DMS53 (cell line): ENCODE measurements at regions not wholly inside any gene's neighbourhood (a gene's known extent, or its start where the extent isn't known, plus 50 kb on each side); places are given as distances from the start of the nearest gene placed in this dataset.
A peak's percentile ranks its signal among the peaks of the same experiment; 100 is the strongest.
"Not testable (repeated sequence)": the region's sequence is repeated elsewhere in the genome, so short reads cannot be mapped to it uniquely, and the experiment has no call there.

Experiments used
- DNase-seq: peaks from one replicate; lab custom pipeline; 2025; lab: John Stamatoyannopoulos, UW

GRCh38 chr20:41717483-41717882, 99.3 kb upstream of the CHD6 start:
- DNase-seq, result peak; percentile 54

DNA sequence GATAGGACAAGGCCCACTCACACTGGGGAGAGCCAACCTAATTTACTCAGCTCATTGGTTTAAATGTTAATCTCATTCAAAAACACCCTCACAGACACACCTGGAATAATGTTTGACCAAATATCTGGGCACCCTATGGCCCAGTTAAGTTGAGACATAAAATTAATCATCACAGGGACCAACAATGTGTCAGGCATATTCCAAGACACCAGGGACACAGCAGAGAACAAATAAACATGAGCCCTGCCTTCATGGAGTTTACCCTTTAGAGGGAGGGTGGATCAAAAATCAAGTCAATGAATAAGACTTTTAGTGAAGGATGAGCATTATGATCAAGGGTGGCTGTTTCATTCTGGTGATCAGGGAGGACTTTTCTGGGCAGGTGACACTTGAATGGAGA, 98.7 kb upstream of the CHD6 start:
- DNase-seq, result no peak

- DNase-seq, result no peak
Measured at GRCh38 chr20:41716436-41716835, 98.3 kb upstream of the CHD6 start.

DNA sequence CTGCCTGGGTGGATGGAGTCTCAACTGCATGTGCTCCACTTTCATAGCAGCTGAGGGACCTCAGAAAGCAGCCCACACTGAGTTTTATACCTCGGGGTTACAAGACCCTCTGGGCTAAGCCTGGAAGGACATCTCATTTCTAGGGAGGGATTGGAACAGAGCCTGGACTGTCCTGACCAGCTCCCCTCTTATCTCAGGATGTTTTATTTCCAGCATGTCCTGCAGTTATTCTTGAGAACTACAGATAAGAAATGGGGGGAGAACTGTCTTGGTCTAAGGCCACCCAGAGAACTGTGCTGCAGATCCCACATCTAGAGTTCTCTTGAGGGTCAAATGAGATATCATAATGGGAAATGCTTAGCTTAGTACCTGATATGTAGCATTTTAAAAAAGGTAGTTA, 97.3 kb upstream of the CHD6 start:
- DNase-seq, result no peak

GRCh38 chr20:41714030-41714429, 95.9 kb upstream of the CHD6 start:
- DNase-seq, result no peak

DNA sequence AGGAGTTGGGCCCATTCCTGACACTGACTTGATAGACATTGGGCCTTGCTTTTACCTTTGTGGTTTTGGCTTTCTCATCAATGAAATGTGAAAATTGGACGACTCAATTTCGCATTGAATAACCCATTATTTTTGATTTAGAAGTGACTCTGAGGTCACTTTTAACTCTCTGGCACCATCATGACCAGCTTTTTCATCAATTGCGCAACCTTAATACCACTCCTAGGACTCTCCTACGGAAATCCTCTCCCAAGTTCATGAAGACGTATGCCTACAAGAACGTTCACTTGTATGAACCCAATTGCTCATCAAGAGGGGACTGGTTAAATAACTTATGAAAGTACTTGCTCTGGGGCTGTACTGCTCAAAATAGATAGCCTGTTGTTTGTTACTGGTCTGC, 86.7 kb upstream of the CHD6 start:
- no peak for DNase-seq

DNA sequence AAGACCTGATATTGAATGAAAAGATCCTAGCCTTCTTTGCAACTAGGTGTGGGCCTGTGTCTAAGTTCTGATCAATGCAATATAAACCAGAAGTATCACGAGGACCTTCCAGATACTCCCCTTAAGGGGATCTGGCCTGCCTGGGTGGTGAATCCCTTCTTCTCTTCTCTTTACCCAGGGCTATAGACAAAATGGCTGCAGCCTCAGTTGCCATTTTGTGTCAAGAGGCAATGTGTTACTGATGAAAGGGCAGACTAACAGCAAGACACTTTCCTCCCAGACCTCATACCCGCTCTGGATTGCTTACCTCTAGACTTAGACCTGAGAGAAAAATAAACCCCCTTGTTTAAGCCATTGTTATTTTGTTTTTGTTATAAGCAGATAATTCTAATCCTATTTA, 84.5 kb upstream of the CHD6 start:
- DNase-seq, result no peak

DNA sequence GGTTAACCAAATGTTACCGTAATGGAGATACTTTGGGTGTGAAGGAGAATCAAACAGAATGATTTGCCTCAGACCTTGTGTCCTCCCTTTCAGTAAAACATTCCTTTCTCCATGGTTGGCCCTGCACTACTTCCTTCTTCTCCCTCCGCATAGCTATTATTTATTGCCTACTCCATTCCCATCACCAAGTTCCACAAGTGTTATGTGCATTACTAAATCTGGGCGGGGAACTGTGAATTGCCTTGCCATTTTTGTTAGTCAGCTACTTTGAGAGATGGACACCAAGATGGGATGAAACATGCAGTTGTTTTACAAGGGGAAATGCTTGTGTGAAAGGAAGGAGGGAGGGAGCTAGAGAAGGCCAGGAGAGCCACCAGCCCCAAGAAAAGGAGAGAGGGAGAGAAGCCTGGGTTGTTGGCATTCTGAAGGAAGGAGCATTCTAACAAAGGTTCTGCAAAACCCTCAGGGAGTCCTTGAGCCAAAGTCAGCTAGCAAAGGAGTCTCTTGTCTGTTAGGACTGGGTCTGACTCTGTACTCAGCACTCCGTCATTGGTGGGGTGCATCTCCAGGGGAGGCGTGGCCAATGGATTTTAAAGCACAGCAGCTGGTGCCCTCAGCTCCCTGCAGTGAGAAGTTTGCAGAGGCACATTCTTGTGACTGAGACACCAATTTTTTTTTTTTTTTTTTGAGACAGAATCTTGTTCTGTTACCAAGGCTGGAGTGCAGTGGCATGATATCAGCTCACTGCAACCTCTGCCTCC, 83.6 kb upstream of the CHD6 start:
- DNase-seq, result no peak

GRCh38 chr20:41699673-41700072, 81.5 kb upstream of the CHD6 start:
- DNase-seq, result not testable (repeated sequence)

DNA sequence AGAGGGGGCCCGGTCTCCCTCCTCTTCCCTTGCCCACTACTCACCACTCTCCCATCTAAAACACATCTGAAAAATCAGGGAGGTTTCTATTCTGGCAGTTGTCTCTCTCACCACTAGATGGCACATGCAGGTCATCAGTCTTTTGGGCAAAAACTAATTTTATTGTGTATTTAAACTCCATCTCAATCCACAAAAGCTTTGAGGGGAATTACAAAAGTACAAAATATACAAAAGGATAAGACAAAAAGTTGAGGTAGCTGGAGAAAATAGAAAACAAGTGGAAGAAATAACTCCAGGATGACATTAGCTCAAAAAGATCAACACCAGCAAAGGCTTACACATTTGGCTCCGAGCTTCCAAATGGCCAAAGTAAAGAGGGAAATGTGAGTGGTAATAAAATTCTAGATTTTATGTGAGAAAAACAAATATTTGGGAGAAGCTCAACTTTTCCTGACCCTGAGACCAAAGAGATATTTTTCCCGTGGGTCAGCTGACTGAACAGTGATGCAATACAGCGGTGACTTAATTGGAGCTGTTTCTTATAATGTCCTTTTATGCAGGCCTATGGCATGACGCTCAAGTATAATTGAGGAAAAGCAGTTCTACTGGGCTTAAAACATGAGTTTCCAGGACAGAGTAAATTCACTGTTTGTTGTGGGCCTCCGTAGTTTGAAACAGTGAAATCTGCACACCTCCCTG, 79.8 kb upstream of the CHD6 start:
- DNase-seq, result peak; percentile 66

DNA sequence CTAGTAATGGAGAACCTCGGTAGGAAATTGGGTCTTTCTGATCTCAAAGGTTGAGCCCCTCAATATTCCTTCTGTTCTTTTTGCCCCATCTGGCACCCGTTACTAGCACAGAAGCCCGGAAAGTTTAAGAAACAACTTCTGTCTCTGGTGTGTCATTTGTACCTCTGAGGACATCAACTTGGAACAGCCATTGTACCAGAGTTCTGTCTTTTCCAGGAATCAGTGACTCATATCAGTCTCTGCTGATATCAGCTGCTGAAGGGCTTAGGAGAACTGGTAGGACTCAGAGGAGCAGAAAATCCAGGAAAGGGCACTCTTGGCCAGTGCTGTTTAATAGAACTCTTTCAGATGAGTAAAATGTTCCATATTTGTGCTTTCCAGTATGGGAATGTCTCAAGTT, 78.3 kb upstream of the CHD6 start:
- no peak for DNase-seq

DNA sequence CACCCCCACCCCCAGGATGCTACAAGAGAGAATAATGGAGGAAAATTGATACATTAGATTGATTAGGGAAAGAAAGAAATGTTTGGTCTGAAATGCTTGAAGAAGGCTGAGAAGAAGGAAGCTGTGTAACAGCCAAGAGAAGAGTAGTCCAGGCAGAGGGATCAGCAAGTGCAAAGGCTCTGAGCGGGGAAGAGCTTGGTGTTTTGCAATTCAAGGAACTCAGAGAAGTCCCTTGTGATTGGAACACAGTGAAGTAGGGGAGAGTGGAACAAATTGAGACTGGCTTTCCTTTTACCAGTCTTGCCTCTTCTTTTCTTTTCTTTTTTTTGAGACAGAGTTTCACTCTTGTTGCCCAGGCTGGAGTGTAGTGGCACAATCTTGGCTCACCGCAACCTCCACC, 76.6 kb upstream of the CHD6 start:
- DNase-seq, result no peak

GRCh38 chr20:41693136-41693979, 75.2 kb upstream of the CHD6 start:
- DNase-seq, result peak; percentile 98

GRCh38 chr20:41692479-41693135, 74.4 kb upstream of the CHD6 start:
- peak; percentile 89 for DNase-seq

DNA sequence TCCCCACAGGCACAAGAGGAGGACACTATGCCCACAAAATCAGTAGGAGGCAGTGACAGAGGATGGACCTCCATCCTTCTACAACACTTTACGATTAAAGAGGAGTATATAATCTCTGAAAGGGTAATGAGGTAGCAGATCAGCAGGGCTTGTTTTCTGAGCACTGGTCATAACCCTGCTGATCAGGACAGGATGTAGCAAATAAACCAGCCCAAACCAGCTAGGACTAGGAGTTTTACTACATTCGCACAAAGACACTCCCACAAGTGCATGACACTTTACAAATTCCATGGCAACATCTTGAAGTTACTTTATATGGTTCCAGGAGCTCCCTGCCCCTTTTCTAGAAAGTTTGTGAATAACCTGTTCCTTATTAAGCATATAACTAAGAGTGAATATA, 73.3 kb upstream of the CHD6 start:
- DNase-seq, result peak; percentile 39

- DNase-seq, result no peak
Measured at GRCh38 chr20:41690702-41691101, 72.5 kb upstream of the CHD6 start.

DNA sequence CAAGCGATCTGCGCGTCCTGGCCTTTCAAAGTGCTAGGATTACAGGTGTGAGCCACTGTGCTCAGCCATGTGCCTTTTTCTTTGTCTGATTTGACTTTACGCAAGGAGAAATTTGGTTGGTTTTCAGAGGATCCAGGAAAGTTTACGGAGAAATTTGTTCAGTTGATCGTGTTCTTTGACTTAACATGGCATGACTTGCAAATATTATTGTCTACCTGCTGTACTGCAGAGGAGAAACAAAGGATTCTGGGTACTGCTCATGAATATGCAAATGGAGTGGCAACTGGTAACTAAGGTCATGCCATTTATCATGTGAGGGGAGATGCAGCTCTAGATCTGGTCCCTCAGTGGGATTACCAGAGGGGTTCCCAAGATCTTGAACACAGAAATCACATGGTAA, 68.8 kb upstream of the CHD6 start:
- no peak for DNase-seq

DNA sequence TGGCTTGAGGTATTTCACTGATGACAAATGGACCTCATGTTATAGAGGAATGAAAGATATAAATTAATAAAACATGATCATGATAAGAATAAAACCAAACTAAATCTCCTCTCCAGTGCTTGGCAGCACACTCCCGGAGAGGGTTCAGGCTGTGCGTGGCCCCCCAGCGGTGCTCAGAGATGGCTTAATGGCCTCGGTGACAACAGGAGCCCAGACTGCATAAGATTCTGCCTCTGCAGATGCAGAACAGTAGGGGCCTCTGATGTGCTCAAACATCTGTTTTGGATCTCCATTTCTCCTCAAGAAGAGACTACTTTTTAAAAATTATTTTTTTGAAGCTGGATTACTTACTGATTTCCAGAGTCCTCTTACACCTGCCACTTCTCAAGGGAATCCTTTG, 67.0 kb upstream of the CHD6 start:
- DNase-seq, result not testable (repeated sequence)

- no peak for DNase-seq
Measured at GRCh38 chr20:41678799-41679198, 60.6 kb upstream of the CHD6 start.

- DNase-seq, result no peak
Measured at GRCh38 chr20:41672282-41672681, 54.1 kb upstream of the CHD6 start.

DNA sequence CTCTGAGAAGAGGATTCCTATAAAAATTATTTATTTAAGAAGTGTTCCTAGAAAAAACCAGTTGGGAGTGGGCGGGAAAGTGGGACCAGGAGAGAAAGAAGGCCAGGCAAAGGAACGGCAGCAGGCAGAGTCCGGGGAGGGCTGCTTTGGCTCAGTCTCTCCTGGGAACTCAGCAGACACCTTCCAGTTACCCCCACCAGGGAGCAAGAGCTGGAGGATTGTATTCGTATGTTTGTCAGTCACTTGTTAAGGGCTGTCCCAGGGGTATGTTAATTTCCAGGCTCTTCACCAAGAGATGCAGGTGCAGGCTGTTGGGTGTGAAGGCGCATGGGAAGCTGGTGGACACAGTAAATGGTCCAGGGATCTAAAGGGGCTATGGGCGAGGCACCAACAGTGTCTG, 53.0 kb upstream of the CHD6 start:
- DNase-seq, result no peak

DNA sequence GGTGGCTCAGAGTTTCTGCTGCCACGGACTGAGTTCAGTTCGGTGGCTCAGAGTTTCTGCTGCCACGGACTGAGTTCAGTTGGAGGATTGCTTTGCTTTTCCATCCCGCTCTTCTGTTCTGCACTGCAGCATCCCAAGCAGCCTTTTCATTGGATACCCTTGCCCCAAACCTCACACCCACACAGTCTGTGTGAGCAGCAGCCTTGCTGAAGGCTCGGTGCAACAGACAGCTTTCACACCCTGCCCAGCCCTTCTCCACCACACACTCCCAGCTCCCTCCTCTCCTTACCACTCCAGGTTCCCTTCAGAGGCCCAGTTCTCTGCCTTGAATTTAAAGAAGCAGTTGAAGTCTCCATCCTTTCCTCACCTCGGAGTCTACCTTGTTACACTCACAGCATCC, 52.5 kb upstream of the CHD6 start:
- DNase-seq, result no peak
